Astrocyte (in vitro differentiated cells and primary cell): ENCODE measurements at regions not wholly inside any gene's neighbourhood (a gene's known extent, or its start where the extent isn't known, plus 50 kb on each side); places are given as distances from the start of the nearest gene placed in this dataset.
"Not testable (repeated sequence)": the region's sequence is repeated elsewhere in the genome, so short reads cannot be mapped to it uniquely, and the experiment has no call there.

Experiments used
- DNase-seq: peaks from one replicate; pipeline ENCODE4 v3.0.0-alpha.2; 2010; ENCODE audit warnings: low read depth
- FAIRE-seq: peaks from 2 replicates; lab custom pipeline; 2011; peaks lifted over from hg19 to GRCh38; lab: Jason Lieb, UNC
- H2AFZ ChIP-seq: 2 replicates; pipeline ENCODE4 v1.6.0; 2012; ENCODE audit warnings: low read depth, low read length, inconsistent platforms
- H3K27ac ChIP-seq: 2 replicates; pipeline ENCODE4 v1.5.1; 2011; ENCODE audit warnings: low read depth, low read length, inconsistent platforms
- H3K27me3 ChIP-seq: 2 replicates; pipeline ENCODE4 v1.6.0; 2011; ENCODE audit warnings: low read length, inconsistent platforms; ENCODE audit not compliant: insufficient read depth
- H3K36me3 ChIP-seq: 2 replicates; pipeline ENCODE4 v1.5.1; 2011; ENCODE audit warnings: low read length, inconsistent platforms; ENCODE audit not compliant: insufficient read depth
- H3K4me1 ChIP-seq: 2 replicates; pipeline ENCODE4 v1.5.1; 2011; ENCODE audit warnings: low read length, inconsistent platforms; ENCODE audit not compliant: insufficient read depth
- H3K4me2 ChIP-seq: 2 replicates; pipeline ENCODE4 v1.6.0; 2012; ENCODE audit warnings: low read length, inconsistent platforms
- H3K4me3 ChIP-seq: 2 replicates; pipeline ENCODE4 v1.5.1; 2011; ENCODE audit warnings: low read depth, mild to moderate bottlenecking, low read length, inconsistent platforms; ENCODE audit not compliant: insufficient read depth
- H3K79me2 ChIP-seq: 2 replicates; pipeline ENCODE4 v1.6.0; 2012; ENCODE audit warnings: mild to moderate bottlenecking, low read length, inconsistent platforms; ENCODE audit not compliant: insufficient read depth
- H3K9ac ChIP-seq: 2 replicates; pipeline ENCODE4 v1.6.0; 2012; ENCODE audit warnings: mild to moderate bottlenecking, low read length, inconsistent platforms
- H3K9me3 ChIP-seq: 2 replicates; pipeline ENCODE4 v1.5.1; 2012; ENCODE audit warnings: low read depth, mild to moderate bottlenecking, low read length, inconsistent platforms; ENCODE audit not compliant: insufficient read depth
- H4K20me1 ChIP-seq: 2 replicates; pipeline ENCODE4 v1.6.0; 2012; ENCODE audit warnings: low read length, inconsistent platforms; ENCODE audit not compliant: insufficient read depth
- H3K27ac Mint-ChIP-seq: one replicate; pipeline ENCODE4 v1.8.0; 2021; ENCODE audit warnings: mild to moderate bottlenecking, mixed read lengths; ENCODE audit not compliant: unreplicated experiment
- H3K27me3 Mint-ChIP-seq: one replicate; pipeline ENCODE4 v1.8.0; 2021; ENCODE audit warnings: low read depth, mixed read lengths; ENCODE audit not compliant: unreplicated experiment
- H3K36me3 Mint-ChIP-seq: one replicate; pipeline ENCODE4 v1.8.0; 2021; ENCODE audit warnings: low read depth, mixed read lengths; ENCODE audit not compliant: unreplicated experiment
- H3K4me1 Mint-ChIP-seq: one replicate; pipeline ENCODE4 v1.8.0; 2021; ENCODE audit warnings: low read depth, mixed read lengths; ENCODE audit not compliant: unreplicated experiment
- H3K4me3 Mint-ChIP-seq: one replicate; pipeline ENCODE4 v1.8.0; 2021; ENCODE audit warnings: mild to moderate bottlenecking, moderate library complexity, mixed read lengths; ENCODE audit not compliant: unreplicated experiment
- H3K9me3 Mint-ChIP-seq: one replicate; pipeline ENCODE4 v1.8.0; 2021; ENCODE audit warnings: mild to moderate bottlenecking, mixed read lengths; ENCODE audit not compliant: unreplicated experiment
- CTCF ChIP-seq: IDR thresholded peaks from 2 replicates; pipeline ENCODE4 v1.5.1; 2011; ENCODE audit warnings: low read depth, mild to moderate bottlenecking, inconsistent platforms, low read length, moderate library complexity; ENCODE audit not compliant: insufficient read depth
- EZH2 ChIP-seq: IDR thresholded peaks from 2 replicates; pipeline ENCODE4 v1.6.1; 2012; ENCODE audit warnings: mild to moderate bottlenecking, low read length, inconsistent platforms; ENCODE audit not compliant: insufficient read depth

- FAIRE-seq, result no peak
- Histone ChIP-seq H3K9me3 (no peaks in the 10 kb centered on the region), H3K4me3 (no peak overlapping the region), H3K9ac (no peak overlapping the region), H3K4me1 (no peaks in the 10 kb centered on the region), H3K27ac (no peak overlapping the region), H3K27me3 (no peaks in the 10 kb centered on the region), H3K4me2 (no peak overlapping the region), H3K36me3 (no peaks in the 10 kb centered on the region), H4K20me1 (no peaks in the 10 kb centered on the region), H2AFZ (no peak overlapping the region), H3K79me2 (no peaks in the 10 kb centered on the region)
- Mint-ChIP-seq H3K36me3 (no peaks in the 10 kb centered on the region), H3K27me3 (no peaks in the 10 kb centered on the region), H3K9me3 (no peaks in the 10 kb centered on the region), H3K27ac (no peak overlapping the region), H3K4me3 (no peak overlapping the region), H3K4me1 (peaks cover 2% of the 10 kb centered on the region)
- no peak for TF ChIP-seq CTCF
- no peak for TF ChIP-seq EZH2
- DNase-seq, result no peak
These were observed 159.3 kb downstream of the SLC24A2 start for GRCh38 chr9:19629488-19629887.

- H3K4me2 ChIP-seq, H3K4me3 Mint-ChIP-seq, H4K20me1 ChIP-seq, FAIRE-seq, DNase-seq, H3K27ac ChIP-seq, H3K36me3 Mint-ChIP-seq, H3K27ac Mint-ChIP-seq, H3K27me3 Mint-ChIP-seq, H3K4me1 Mint-ChIP-seq, H3K9ac ChIP-seq, H3K36me3 ChIP-seq, H3K79me2 ChIP-seq, H3K4me3 ChIP-seq, H2AFZ ChIP-seq, H3K9me3 Mint-ChIP-seq, H3K9me3 ChIP-seq, H3K4me1 ChIP-seq, H3K27me3 ChIP-seq: not testable (repeated sequence)
These were observed 163.4 kb downstream of the SLC24A2 start for GRCh38 chr9:19625426-19625825.

GRCh38 chr9:19624519-19624918 is 164.3 kb downstream of the SLC24A2 start:
- Histone ChIP-seq H3K4me3 (no peak overlapping the region), H2AFZ (no peak overlapping the region), H3K79me2 (no peaks in the 10 kb centered on the region), H3K27me3 (no peaks in the 10 kb centered on the region), H4K20me1 (no peaks in the 10 kb centered on the region), H3K9ac (no peak overlapping the region), H3K4me2 (no peak overlapping the region), H3K4me1 (no peaks in the 10 kb centered on the region), H3K36me3 (no peaks in the 10 kb centered on the region), H3K9me3 (no peaks in the 10 kb centered on the region), H3K27ac (no peak overlapping the region)
- no peak for FAIRE-seq
- Mint-ChIP-seq H3K36me3 (no peaks in the 10 kb centered on the region), H3K4me3 (no peak overlapping the region), H3K4me1 (no peaks in the 10 kb centered on the region), H3K9me3 (no peaks in the 10 kb centered on the region), H3K27me3 (peaks cover 3% of the 10 kb centered on the region), H3K27ac (no peak overlapping the region)
- no peak for DNase-seq
- TF ChIP-seq EZH2 (no peak), CTCF (no peak)
